Stomach (tissue), 8 donors: ENCODE measurements at regions not wholly inside any gene's neighbourhood (a gene's known extent, or its start where the extent isn't known, plus 50 kb on each side); places are given as distances from the start of the nearest gene placed in this dataset.

Experiments used
- DNase-seq, 2 donors: peaks; one replicate each; pipeline versions ENCODE4 v3.0.0 to v3.0.0-alpha.2; 2013 to 2019
- H3K27ac ChIP-seq, 5 donors: fragments of 200-600 bp in 4 of 5; sonication (generic) in 4 of 5; one replicate each; pipeline ENCODE4 v1.5.1; 2013 to 2019; ENCODE audit warnings: mild to moderate bottlenecking in 1 of 5, moderate library complexity in 1 of 5
- H3K27me3 ChIP-seq, 3 donors: fragments of 200-600 bp; sonication (generic); one replicate each; pipeline ENCODE4 v1.5.1; 2017 to 2019; ENCODE audit warnings: mixed run types in 1 of 3
- H3K36me3 ChIP-seq, 4 donors: fragments of 200-600 bp; sonication (generic); 1 replicate in 3 of 4; 2 replicates in 1 of 4; pipeline ENCODE4 v1.5.1; 2016 to 2019
- H3K4me1 ChIP-seq, 4 donors: fragments of 200-600 bp; sonication (generic); one replicate each; pipeline ENCODE4 v1.5.1; 2016 to 2019
- H3K4me3 ChIP-seq, 4 donors: fragments of 200-600 bp; sonication (generic) in 3 of 4; one replicate each; pipeline ENCODE4 v1.5.1; 2016 to 2019; ENCODE audit warnings: mild to moderate bottlenecking in 1 of 4
- H3K9me3 ChIP-seq, 4 donors: fragments of 200-600 bp; sonication (generic); one replicate each; pipeline ENCODE4 v1.5.1; 2016 to 2019
- CTCF ChIP-seq, 7 experiments: fragments of 450-650 bp in 4 of 7; fragments of 200-600 bp in 3 of 7; sonication (generic) in 3 of 7; IDR thresholded peaks; one replicate each; pipeline ENCODE4 v1.5.1; 2016 to 2019; ENCODE audit warnings: antibody characterized with exemption in 7 of 7, control low read depth in 2 of 7, mild to moderate bottlenecking in 1 of 7
- EP300 ChIP-seq: sonication (generic); formaldehyde crosslinking; IDR thresholded peaks from one replicate; pipeline ENCODE4 v1.6.1; 2017; ENCODE audit warnings: antibody characterized with exemption
- POLR2A ChIP-seq, 4 donors: fragments of 450-650 bp; IDR thresholded peaks; one replicate each; pipeline ENCODE4 v1.6.1; 2016; ENCODE audit warnings: antibody characterized with exemption in 4 of 4, control low read depth in 2 of 4, mild to moderate bottlenecking in 1 of 4, moderate library complexity in 1 of 4
- POLR2AphosphoS5 ChIP-seq, 3 donors: sonication (generic); formaldehyde crosslinking; IDR thresholded peaks; one replicate each; pipeline ENCODE4 v1.6.1; 2016; ENCODE audit warnings: antibody characterized with exemption in 3 of 3
- WGBS, 5 donors: extraction: QIAGEN DNeasy Blood & Tissue Kit in 3 of 5; methylation state at CpG; one replicate each; pipeline versions ENCODE4 v1.1.5 to v1.1.7; 2013 to 2018; 5-methylcytosine and 5-hydroxymethylcytosine counted together
- intact Hi-C: fragments of 100-400 bp; cut with DNase I; formaldehyde crosslinking; loops from one replicate; pipeline ENCODE4 v1.15.1; 2023; ENCODE audit warnings: low total_unique reads
- donor health status: healthy with polysubstance abuse.
- donor health status: Bipolar disorder and iron deficiency.
- donor health status: healthy.

GRCh38 chr16:5385115-5385514 is 287.5 kb upstream of the EEF2KMT start:
- Histone ChIP-seq H3K36me3 (no peaks in the 10 kb centered on the region), H3K27me3 (no peaks in the 10 kb centered on the region), H3K4me3 (no peak overlapping the region), H3K4me1 (no peaks in the 10 kb centered on the region), H3K27ac (no peak overlapping the region), H3K9me3 (peaks cover 0 to 25% (median 16%) of the 10 kb centered on the region in 4 donors)
- TF ChIP-seq EP300 (no peak), CTCF (IDR thresholded peaks at IDR 0.05) (no peak), POLR2AphosphoS5 (IDR thresholded peaks at IDR 0.05) (no peak), POLR2A (IDR thresholded peaks at IDR 0.05) (no peak)
- intact Hi-C loops = no loop called here
- DNase-seq = no peak
- WGBS, 5 donors = 81 to 90% (median 82%) methylated on average over 2 of the region's 2 CpGs

DNA sequence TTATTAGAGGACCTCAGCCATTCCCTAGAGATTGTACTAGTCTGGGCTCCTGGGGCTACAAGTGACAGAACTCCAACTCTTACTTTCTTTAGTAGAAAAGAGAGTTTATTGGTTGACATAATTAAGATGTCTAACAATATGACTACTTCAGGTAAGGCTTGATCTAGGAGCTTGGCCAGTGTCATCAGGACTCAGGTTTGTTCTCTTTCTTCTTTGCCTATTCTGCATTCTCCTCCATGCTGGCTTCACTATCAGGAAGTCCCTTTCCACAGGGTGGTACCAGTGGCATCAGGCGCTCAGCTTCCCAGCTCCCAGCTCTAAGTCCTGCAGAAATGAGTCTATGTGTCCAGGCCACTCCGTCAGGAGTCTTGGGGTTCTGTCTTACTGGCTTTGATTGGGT is 286.1 kb upstream of the EEF2KMT start:
- H3K4me1 ChIP-seq = no peaks in the 10 kb centered on the region
- no peak for DNase-seq
- peaks cover 0 to 7% (median 0%) of the 10 kb centered on the region in 3 donors for H3K27me3 ChIP-seq
- H3K27ac ChIP-seq = no peak overlapping the region
- intact Hi-C loops = no loop called here
- TF ChIP-seq CTCF (IDR thresholded peaks at IDR 0.05) (no peak), POLR2A (IDR thresholded peaks at IDR 0.05) (no peak), EP300 (no peak), POLR2AphosphoS5 (IDR thresholded peaks at IDR 0.05) (no peak)
- WGBS, 5 donors = 71 to 84% (median 78%) methylated on average over 2 of the region's 2 CpGs
- H3K4me3 ChIP-seq = no peak overlapping the region
- no peaks in the 10 kb centered on the region for H3K36me3 ChIP-seq
- H3K9me3 ChIP-seq = peaks cover 0 to 25% (median 15%) of the 10 kb centered on the region in 4 donors

GRCh38 chr16:5382484-5382883 is 284.9 kb upstream of the EEF2KMT start:
- Histone ChIP-seq H3K4me3 (no peak overlapping the region), H3K27me3 (peaks cover 0 to 9% (median 0%) of the 10 kb centered on the region in 3 donors), H3K27ac (no peak overlapping the region), H3K36me3 (no peaks in the 10 kb centered on the region), H3K9me3 (peaks cover 0 to 14% (median 9%) of the 10 kb centered on the region in 4 donors), H3K4me1 (no peaks in the 10 kb centered on the region)
- intact Hi-C loops = no loop called here
- no peak for TF ChIP-seq EP300
- no peak for TF ChIP-seq POLR2A (IDR thresholded peaks at IDR 0.05)
- TF ChIP-seq POLR2AphosphoS5 (IDR thresholded peaks at IDR 0.05) = no peak
- TF ChIP-seq CTCF (IDR thresholded peaks at IDR 0.05) = no peak
- WGBS, 5 donors = 75 to 89% (median 81%) methylated on average over 4 of the region's 4 CpGs
- DNase-seq = no peak

DNA sequence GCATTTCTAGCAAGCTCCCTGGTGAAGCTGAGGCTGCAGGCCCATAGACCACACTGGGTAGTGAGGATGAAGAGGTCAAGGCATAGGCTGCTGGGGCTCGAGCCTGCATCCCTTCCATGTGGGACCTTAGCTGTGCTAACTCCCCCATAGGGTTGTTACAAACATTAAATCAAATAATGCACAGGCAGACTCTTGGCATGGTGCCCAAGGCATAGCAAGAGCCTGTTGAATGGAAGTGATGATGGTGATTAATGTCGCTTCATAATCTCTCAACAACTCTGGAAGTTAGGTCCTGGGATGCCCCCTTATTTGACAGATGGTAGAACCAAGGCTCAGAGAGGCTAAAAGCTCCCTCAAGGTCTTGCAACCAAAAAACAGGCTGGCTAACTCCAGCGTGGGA is 283.9 kb upstream of the EEF2KMT start:
- H3K9me3 ChIP-seq = peaks cover 0 to 12% (median 9%) of the 10 kb centered on the region in 4 donors
- WGBS, 5 donors = 67 to 82% (median 79%) methylated on average over 2 to 3 of the region's 3 CpGs
- intact Hi-C loops = no loop called here
- TF ChIP-seq EP300 = no peak
- TF ChIP-seq CTCF (IDR thresholded peaks at IDR 0.05) = no peak
- TF ChIP-seq POLR2A (IDR thresholded peaks at IDR 0.05) = no peak
- no peak for TF ChIP-seq POLR2AphosphoS5 (IDR thresholded peaks at IDR 0.05)
- no peak overlapping the region for H3K27ac ChIP-seq
- H3K36me3 ChIP-seq = no peaks in the 10 kb centered on the region
- H3K4me3 ChIP-seq = no peak overlapping the region
- DNase-seq = no peak
- peaks cover 0 to 18% (median 0%) of the 10 kb centered on the region in 3 donors for H3K27me3 ChIP-seq
- no peaks in the 10 kb centered on the region for H3K4me1 ChIP-seq
